HG02973 (cell line): ENCODE measurements at regions not wholly inside any gene's neighbourhood (a gene's known extent, or its start where the extent isn't known, plus 50 kb on each side); places are given as distances from the start of the nearest gene placed in this dataset.

ENCODE experiments used
- ATAC-seq: cut with Tn5 transposase; IDR thresholded peaks from one replicate; pipeline ENCODE4 v1.9.1; 2021; ENCODE audit warnings: moderate library complexity; ENCODE audit not compliant: unreplicated experiment

GRCh38 chr12:125738211-125738610, 673.0 kb downstream of the AACS start:
- no peak for ATAC-seq

DNA sequence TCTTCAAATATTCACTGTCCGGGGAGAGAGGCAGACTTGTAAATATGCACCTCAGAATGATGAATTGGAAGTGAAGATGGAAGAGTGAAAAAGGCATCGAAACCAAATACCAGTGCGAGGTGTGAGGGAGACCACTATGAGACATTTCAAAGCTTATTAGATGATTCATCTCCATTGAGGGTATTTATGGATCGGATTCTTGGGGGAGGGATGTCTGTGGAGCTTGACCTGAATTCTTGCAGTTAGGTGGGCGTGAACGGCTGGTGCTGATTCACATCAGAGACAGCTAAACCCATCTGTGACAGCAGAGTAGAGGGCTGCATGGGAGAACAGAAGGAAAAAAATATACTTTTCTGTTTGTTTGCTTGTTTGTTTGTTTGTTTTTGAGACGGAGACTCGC, 677.2 kb downstream of the AACS start:
- ATAC-seq: no peak

DNA sequence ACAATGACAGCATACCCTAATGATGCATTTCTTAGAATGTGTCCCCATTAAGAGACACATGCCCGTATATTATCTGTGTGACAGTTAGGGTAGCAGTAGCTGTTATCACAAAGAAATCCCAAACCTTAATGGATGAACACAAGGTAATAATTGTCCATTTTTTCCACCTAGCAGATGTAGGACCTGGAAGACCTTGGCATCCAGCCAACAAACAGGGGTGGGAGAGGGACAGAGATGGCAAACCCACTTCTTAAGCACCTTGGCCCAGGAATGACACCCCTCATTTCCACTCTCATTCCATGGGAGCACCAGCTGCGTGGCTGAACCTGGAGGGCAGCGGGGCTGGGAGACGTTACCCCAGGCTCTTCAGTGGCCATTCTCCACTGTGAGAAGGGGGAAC, 679.0 kb downstream of the AACS start:
- no peak for ATAC-seq

GRCh38 chr12:125755512-125755911, 690.3 kb downstream of the AACS start:
- ATAC-seq: no peak

GRCh38 chr12:125766091-125766490, 700.9 kb downstream of the AACS start:
- ATAC-seq: no peak

DNA sequence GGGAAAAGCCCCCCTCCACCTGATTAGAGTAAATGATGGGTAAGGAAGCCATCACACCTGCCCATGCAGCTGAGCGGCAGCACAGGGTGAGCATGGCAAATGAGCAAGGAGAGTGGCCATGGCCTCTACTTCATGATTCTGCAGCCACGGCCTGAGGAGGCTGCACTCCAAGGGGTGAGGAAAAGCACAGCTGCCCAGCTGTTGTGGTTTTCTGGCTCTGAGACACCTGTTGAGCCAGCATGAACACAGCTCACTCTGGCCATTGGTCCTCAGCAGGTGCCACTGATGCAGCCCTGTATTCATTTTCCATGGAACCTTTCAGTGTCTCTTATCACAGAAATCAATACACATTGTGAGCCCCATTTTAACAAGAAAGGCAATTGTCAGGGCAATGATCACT, 707.2 kb downstream of the AACS start:
- ATAC-seq: no peak

- no peak for ATAC-seq
Observed at GRCh38 chr12:125773033-125773640, 707.9 kb downstream of the AACS start.

DNA sequence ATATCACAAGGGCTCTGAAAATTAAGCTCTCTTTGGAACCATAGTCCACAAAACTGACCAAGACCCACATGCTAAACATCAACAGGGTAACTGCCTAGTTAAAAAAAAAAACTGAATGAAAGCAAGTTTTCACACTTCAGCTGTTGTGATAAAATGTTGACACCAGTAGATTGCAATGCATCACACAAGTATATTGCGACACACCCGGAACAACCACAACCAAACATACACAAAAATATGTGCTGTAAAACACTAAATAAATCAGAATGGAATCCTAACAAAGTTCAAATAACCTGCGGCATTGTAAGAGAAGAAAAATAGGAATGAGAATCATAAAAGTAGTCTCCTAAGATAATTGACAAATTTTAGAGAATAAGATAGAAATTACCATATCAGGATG, 710.3 kb downstream of the AACS start:
- ATAC-seq: no peak

DNA sequence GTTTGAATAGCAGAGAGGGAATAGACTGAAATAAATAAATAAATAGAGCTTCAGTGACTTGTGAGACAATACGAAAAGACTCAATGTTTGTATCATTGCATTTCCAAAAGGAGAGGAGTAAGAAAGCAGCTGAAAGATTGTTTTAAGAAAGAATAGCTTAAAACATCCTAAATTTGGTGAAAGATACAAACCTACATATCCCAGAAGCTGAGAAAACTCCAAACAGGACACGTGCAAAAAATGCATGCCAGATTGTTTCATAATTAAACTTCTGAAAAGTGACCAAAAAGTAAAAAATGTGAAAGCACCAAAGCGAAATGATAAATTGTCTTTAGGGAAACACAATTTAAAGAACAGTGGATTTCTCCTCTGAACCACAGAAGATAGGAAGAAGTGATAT, 711.0 kb downstream of the AACS start:
- ATAC-seq: no peak

GRCh38 chr12:125786143-125786542, 720.9 kb downstream of the AACS start:
- ATAC-seq: no peak

GRCh38 chr12:125794401-125794800, 729.2 kb downstream of the AACS start:
- ATAC-seq: no peak

DNA sequence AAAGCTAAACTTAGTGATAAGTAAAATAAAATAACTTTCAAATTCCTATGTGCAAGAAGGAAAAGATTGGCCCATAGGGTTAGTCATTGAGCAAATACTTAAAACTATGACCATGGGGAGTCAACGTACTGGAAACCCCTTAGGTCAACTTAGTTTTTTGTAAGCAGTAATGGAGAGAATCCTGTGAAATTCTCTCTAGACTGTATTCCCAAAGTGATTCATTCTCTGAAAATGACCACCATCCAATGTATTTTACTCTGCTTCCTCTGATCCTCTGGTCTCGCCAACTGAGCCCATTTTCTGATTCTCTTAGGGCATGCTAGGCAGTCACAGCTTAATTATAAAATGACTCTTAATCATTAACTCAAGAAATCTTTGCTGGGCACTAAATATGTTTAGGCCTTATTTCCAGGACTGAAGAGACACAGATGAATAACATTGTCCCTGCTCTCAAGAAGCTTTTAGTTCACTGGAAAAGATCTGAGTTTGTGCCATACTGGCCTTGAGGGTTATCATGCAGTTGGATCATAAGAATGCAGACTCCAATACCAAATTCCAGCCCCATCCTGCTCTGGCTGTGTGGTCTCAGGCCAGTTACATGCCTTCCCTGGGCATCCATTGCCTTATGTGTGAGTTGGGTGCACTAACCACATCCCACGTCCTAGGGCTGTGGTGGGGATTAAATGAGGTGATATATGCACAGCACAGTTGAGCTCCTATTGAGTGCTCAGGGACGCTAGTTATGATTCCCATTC, 732.4 kb downstream of the AACS start:
- no peak for ATAC-seq

DNA sequence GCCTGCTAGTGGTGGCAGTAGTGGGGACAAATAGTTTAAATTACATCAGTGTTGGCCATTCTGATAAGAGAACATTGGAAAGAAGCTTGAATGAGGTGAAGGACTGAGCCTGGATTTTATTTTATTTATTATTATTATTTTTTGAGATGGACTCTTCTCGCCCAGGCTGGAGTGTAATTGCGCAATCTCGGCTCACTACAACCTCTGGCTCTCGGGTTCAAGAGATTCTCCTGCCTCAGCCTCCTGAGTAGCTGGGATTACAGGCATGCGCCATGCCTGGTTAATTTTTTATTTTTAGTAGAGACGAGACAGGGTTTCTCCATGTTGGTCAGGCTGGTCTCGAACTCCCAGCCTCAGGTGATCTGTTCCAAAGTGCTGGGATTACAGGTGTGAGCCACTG, 739.4 kb downstream of the AACS start:
- ATAC-seq: no peak

DNA sequence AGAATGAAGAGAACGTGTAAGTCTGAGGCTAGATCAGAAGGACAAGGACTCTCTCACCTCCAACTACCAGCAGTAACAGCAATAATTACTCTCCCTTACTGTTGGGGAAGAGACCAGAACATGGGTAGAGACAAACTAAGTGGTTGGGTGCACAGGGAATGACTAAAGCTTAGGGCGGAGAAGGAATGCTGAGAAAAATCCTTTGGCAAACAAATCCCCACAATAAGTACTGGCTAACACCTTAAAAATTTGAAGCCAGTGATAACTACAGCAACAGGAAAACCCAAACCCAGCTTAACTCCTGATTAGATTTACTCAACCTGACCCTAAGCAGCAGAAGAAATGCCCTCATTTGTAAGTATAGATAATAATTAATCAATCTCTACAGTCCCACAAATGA, 759.0 kb downstream of the AACS start:
- ATAC-seq: no peak

- no peak for ATAC-seq
Observed at GRCh38 chr12:125835852-125836251, 770.6 kb downstream of the AACS start.

DNA sequence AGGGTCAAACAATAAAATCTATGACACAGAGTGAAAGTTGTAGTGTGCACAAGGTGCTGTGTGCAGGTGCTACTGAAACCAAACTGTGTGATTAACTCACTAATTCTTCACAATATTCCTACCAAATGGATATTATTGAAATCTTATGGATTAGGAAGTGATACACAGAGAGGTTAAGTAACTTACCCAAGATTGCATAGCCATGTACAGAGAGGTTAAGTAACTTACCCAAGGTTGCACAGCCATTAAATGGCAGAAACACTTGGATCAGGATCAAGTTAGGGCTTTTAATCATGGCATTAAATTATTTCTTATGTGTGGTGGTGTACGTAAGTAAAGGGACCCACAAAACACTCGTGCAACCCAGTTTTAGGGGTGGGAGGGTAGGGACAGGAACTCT, 771.4 kb downstream of the AACS start:
- no peak for ATAC-seq

- ATAC-seq: no peak
Observed at GRCh38 chr12:125841332-125841731, 776.1 kb downstream of the AACS start.

DNA sequence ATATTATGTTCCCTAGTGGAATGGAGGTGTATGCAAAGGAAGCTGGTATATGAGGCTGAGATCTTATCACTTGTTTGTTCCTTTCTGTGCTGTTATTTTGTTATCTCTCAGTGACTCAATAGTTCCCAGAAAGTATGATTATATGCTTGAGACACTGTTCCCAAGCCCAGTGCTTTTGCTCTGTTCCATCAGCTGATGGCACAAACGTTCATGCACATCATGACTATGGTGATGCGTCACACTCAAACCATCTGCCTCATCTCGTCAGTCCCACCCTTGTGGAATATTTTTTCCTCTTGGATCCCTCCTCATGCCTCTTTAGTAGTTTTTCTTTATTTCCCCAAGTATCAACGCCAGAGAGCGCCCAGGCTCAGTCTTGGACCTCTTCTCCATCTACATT, 786.9 kb downstream of the AACS start:
- no peak for ATAC-seq

DNA sequence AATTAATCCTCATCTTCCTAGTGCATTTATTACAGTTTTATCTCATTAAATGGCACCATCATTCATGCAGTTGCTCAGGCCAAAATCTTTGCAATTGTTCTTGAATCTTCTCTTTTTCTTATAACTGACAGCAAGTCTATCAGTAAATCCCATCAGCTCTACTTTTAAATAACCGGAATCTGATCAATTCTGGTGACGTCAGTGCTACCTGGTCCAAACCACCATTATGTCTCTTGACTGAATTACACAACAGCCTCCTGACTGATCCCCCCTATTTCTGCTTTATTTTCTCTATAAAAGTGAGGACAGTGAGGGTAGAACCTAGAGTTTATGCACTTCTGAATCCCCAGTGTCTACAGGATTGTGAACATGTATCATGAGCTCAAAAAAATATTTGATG, 787.4 kb downstream of the AACS start:
- ATAC-seq: no peak

- no peak for ATAC-seq
Observed at GRCh38 chr12:125853670-125854069, 788.4 kb downstream of the AACS start.

GRCh38 chr12:125856366-125856765, 791.1 kb downstream of the AACS start:
- ATAC-seq: no peak

- ATAC-seq: no peak
Observed at GRCh38 chr12:125856896-125857295, 791.7 kb downstream of the AACS start.
